ENCODE measurements at regions not wholly inside any gene's neighbourhood (a gene's known extent, or its start where the extent isn't known, plus 50 kb on each side); places are given as distances from the start of the nearest gene placed in this dataset.

- no peak for TF ChIP-seq RAD21 (conservative IDR thresholded peaks at IDR 0.05 in 1 of 2, IDR thresholded peaks at IDR 0.05 in 1 of 2)
- TF ChIP-seq SMC3 (IDR thresholded peaks at IDR 0.05) = no peak
- TF ChIP-seq MYC (IDR thresholded peaks at IDR 0.05; ENCODE audit: borderline replicate concordance, low read length) = no peak
- no peak for TF ChIP-seq HOXB5 (CRISPR knock-in tag; IDR thresholded peaks at IDR 0.05)
- no peak for TF ChIP-seq HEYL (CRISPR knock-in tag; IDR thresholded peaks at IDR 0.05)
- TF ChIP-seq ELK1 (IDR thresholded peaks at IDR 0.05; ENCODE audit: low read depth, low read length) = no peak
- no peak for TF ChIP-seq HOXB13 (CRISPR knock-in tag; IDR thresholded peaks at IDR 0.05; ENCODE audit: low read depth)
- TF ChIP-seq RARB (CRISPR knock-in tag; IDR thresholded peaks at IDR 0.05) = no peak
- TF ChIP-seq CBX2 (IDR thresholded peaks at IDR 0.05; ENCODE audit: borderline replicate concordance, low read depth) = no peak
- no peak for TF ChIP-seq EP300 (IDR thresholded peaks at IDR 0.05)
- TF ChIP-seq JUN (IDR thresholded peaks at IDR 0.05) = no peak
- no peak for TF ChIP-seq GATA3 (IDR thresholded peaks at IDR 0.05; ENCODE audit: borderline replicate concordance)
- TF ChIP-seq REST (IDR thresholded peaks at IDR 0.05) = no peak
- no peak for TF ChIP-seq KDM5A (IDR thresholded peaks at IDR 0.05)
- no peak for TF ChIP-seq TP53 (CRISPR knock-in tag; IDR thresholded peaks at IDR 0.05)
- TF ChIP-seq EHMT2 (IDR thresholded peaks at IDR 0.05; ENCODE audit: low read depth) = no peak
- TF ChIP-seq NR3C1 (IDR thresholded peaks at IDR 0.05) = no peak
- no peak for TF ChIP-seq BCL3 (IDR thresholded peaks at IDR 0.05)
- TF ChIP-seq RCOR1 (IDR thresholded peaks at IDR 0.05; ENCODE audit: low read depth, low read length) = no peak
- Histone ChIP-seq H3K4me3 (no peak overlapping the region), H3K27ac (no peak overlapping the region), H3K4me1 (no peaks in the 10 kb centered on the region), H3K9me3 (no peaks in the 10 kb centered on the region), H3K4me2 (no peak overlapping the region)
- 56% methylated on average over 4 of the region's 4 CpGs for WGBS (ENCODE audit: missing lambda C conversion rate)
- DNase-seq (ENCODE audit: low read depth in 1 of 2, low spot score in 1 of 2) (no peak), FAIRE-seq (no peak), ATAC-seq (no peak)
- ChIA-PET CTCF (no interaction called here), POLR2A (no interaction called here)
Observed at GRCh38 chr5:40217553-40217952, 462.2 kb upstream of the PTGER4 start.

- Histone ChIP-seq H3K4me2 (no peak overlapping the region), H3K4me3 (no peak overlapping the region), H3K9me3 (no peaks in the 10 kb centered on the region), H3K27ac (no peak overlapping the region), H3K4me1 (no peaks in the 10 kb centered on the region)
- TF ChIP-seq EP300 (IDR thresholded peaks at IDR 0.05) (no peak), CTCF (IDR thresholded peaks at IDR 0.05) (no peak), SMC3 (IDR thresholded peaks at IDR 0.05) (no peak), MAZ (IDR thresholded peaks at IDR 0.05; ENCODE audit: borderline replicate concordance, low read depth, low read length) (no peak), RAD21 (conservative IDR thresholded peaks at IDR 0.05 in 1 of 2, IDR thresholded peaks at IDR 0.05 in 1 of 2) (no peak), BHLHE40 (IDR thresholded peaks at IDR 0.05; ENCODE audit: low read depth, low read length) (no peak), NPAS2 (CRISPR knock-in tag; IDR thresholded peaks at IDR 0.05; ENCODE audit: borderline replicate concordance) (no peak), ZFP36 (IDR thresholded peaks at IDR 0.05; ENCODE audit: borderline replicate concordance, partially characterized antibody) (no peak), TP53 (CRISPR knock-in tag; IDR thresholded peaks at IDR 0.05) (no peak), NR3C1 (IDR thresholded peaks at IDR 0.05) (no peak), RFX5 (IDR thresholded peaks at IDR 0.05) (no peak), RARB (CRISPR knock-in tag; IDR thresholded peaks at IDR 0.05) (no peak)
- ChIA-PET POLR2A (no interaction called here), CTCF (no interaction called here)
- DNase-seq (ENCODE audit: low read depth in 1 of 2, low spot score in 1 of 2) = no peak
- no peak for ATAC-seq
- no peak for FAIRE-seq
- WGBS (ENCODE audit: missing lambda C conversion rate) = 89% methylated on average over 1 of the region's 1 CpG
Observed at GRCh38 chr5:40210694-40211093, 469.0 kb upstream of the PTGER4 start.
